ENCODE measurements at regions not wholly inside any gene's neighbourhood (a gene's known extent, or its start where the extent isn't known, plus 50 kb on each side); places are given as distances from the start of the nearest gene placed in this dataset.

DNA sequence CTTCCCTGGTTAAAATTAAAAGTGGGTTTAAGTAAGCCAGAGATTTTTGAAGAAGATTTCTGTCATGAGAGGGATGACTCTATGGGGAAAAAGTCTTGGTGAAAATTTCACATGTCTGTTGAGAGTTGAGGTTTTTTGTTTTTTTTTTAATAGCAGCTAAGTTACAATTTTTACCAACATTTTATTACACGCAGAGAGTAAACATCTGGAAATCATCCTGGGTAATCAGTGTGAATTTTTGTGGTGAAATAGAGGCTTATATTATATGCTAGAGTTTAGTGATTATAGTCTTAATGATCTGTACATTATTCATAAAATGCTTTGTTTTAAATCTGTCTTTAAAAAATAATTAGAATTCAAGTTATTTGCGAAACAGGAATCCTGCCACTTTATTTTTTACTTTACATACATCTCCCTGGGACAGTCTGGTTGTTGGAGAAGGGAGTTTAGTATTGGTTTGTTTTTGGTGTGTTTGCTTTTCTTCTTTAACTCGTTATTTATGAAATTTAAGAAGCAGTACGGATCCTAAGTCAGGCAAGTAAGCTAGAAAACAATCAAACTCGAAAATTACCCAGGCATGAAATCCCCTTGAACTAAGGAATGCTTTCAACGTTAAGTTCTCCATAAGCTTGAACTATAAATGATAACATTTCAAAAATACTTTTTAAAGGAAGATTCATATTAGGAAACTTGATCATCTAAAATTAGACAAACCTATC lies 143.4 kb upstream of the TSC22D2 start:
- DNase-seq: no peak

GRCh38 chr3:150261958-150262357 lies 146.1 kb upstream of the TSC22D2 start:
- no peak for DNase-seq

DNA sequence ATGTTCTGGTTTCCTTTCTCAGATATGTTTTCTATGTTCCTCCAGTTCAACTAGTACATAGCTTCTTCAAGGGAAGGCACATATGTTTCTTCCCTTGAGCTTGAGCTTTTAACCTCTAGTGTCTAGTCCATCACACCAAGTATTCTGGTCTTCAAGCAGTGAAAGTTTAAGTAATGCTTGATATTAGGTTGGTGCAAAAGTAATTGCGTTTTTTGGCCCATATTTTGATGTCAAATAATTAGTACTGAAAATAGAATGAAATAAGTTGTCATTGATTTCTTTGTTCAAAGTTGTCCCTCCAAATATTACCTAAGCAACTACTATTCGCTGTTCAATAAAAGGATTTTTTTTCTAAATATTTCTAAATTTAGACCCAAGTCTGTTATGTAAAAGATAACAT lies 146.7 kb upstream of the TSC22D2 start:
- DNase-seq: no peak

DNA sequence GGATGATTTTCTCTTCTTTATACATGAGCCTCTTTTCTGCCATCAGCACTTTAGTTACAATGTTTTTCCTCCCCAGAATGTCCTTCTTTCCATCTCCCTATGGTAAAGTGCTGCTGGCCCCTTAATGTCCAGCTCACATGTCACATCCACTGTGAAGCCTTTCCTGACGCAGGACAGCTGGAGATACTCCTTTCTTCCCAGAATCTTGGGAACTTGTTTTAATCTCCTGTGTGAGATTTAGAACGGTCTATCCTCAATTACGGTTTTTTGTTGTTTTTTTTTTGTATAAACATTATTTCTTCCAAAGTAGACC lies 147.7 kb upstream of the TSC22D2 start:
- no peak for DNase-seq

DNA sequence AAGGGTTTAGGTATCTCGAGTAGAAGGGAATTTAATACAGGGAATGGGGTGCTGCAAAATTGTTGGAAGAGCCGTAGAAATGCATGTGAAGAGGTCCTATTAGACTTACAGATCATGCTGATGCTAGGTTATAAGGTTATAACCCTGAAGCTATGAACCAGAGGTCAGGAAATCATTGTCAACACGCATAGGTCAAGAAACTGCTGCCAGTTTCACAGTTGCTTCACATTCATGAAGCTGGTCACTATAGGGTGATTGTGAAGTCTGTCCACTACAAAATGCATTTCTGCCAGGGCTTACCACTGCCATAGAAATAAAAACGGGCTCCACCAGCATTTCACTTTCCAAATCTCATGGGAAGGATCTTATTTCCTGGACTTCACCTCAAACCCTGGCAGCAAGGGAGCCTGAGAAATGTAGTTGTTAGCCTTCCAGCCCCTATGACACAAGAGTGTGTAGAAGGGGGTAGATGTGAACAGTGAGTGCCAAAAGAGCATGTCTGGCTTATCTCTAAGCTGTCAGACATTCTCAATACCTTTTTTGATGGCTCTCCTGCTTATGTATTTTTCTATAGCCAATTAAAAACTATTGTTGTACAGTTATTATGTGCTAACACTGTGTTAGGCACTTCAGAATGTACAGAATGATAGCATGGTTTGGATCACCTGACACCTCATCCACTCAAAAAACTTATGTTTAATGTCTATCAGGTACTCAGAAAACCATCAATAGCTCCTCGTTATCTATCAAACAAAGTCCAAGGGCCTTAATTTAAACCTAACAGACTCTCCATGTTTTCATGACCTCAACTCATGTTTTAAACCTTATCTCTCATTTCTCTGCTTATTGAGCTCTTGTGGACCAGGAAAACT lies 148.3 kb upstream of the TSC22D2 start:
- DNase-seq: no peak

DNA sequence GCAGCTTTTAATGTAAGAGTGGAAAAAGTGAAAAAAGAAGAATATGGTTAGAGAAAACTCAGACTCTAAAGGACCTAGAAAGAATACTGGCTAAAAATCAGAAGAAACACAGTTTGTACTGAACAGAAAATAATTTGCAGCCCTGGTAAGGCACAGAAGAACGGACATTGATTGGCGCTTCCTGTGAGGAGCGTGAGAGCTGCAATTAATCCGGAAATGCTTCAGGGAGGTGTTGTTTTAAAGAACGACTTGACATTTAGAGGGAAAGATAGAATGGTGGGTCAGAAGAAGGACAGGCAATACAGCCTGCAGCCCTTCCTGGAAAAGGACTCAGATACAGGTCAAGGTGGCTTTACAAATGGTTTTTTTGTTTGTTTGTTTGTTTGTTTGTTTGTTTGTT lies 151.3 kb upstream of the TSC22D2 start:
- DNase-seq: no peak

GRCh38 chr3:150256318-150256717 lies 151.8 kb upstream of the TSC22D2 start:
- DNase-seq: no peak

DNA sequence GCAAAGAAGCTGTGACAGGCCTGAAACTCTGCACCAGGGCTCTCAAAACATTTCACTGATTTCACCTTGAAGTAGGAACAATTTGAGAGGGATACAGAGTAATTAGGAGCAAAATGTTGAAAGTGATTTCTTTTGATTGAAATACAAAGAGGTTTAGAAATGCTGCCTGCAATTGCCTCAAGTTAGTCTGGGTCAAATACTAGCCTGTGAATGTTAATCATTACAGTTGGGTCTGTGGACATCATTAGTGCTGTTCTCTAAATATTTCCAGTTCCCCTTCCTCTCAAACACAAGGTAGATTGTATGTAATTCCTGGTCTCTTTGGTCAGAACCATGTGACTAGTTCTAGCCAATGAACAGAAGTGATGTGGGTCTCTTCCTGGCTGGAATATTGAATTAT lies 152.3 kb upstream of the TSC22D2 start:
- DNase-seq: no peak

DNA sequence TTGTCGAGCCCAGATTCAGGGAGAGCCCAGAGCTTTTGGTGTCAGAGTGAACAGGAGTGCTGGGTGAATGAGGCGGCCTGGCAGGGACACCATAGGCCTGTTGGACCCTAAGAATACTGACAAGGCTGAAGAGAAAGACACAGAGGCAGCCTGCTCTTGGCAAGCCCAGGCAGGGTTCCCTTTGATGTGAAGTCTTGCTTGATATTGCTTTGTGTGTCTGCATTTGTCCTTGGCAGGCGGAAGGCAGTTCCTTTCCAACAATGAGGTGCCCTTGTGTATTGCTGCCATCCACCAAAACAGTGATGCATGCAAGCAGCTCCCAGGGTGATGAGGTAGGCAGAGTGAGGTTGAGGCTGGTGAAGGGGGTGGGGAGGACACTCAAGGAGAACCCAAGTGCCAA lies 152.7 kb upstream of the TSC22D2 start:
- no peak for DNase-seq

DNA sequence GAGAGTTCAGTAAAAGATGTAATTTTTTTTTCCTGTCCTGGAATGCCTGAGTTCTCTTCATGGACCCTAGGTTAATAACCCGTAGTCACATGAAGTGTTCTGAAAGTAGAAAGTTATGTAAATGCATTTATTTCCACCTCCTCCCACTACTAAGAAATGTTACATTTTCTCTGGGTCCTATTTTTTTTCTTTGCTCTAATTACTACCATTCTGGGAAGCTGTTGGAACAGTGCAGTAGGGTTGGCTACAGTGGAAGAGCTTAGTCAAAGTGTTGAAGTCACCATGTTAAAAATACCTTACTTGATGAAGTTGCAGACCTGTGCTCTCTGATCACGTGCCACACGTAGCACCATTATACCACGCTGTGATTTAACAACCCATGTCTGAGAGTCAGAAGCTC lies 153.8 kb upstream of the TSC22D2 start:
- no peak for DNase-seq

DNA sequence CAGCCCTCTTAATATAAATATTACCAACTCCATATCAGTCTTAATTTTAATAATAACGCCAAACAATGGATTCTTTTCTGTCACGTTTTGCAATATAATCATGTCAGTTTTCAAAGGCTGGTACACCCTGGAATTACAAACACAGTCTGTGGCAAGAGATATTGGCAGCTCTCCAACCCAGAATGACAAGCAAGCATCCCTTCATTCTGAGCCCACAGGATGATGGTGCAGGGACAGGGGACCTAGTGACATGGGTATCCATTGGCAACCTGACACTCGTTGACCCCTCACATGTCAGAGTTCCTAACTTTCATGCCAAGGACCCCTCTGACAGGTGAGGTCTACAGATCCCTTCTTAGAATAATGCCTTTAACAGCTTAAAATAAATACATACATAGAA lies 154.5 kb upstream of the TSC22D2 start:
- no peak for DNase-seq

- no peak for DNase-seq
Measured at GRCh38 chr3:150252462-150252861, 155.6 kb upstream of the TSC22D2 start.

DNA sequence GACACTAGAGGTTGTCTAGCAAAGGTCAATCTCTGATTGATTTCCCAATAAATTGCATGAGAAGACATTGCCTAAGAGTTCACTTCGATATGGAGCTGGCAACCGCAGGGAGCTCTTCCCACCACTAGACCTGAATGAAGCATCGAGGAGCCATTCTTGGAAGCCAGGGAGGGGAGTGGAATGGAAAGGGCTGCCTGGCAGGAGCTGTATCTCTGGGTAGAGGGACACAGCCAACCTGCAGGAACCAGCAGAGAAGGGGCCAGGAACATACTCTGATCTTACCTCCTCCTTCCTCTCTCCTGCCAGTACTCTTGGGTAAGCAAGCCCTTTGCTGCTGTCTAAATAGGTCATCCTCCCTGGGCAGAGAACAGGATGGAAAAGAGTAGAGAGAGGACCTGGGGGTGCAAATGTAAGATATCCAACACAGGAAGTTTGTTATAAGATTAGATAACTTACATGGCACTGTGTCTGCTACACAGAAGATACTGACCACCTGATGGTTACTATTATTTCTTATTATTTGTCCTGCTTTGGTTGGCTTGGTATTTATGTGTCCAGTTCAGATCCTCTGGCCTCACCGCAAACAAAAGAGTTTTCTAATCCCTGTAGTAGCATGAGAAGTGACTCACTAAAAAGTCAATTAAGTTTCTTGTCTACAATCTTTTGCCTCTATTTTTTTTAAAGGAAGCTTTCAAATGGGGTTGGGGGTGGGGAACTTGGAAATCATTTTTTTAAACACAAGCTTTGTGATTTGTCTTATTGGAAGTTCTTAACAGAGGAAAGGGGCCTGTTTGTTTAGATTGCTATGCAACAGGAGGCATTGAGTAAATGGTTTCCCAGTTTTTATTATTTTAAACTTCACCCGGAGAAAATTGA lies 156.7 kb upstream of the TSC22D2 start:
- peak; percentile 23 for DNase-seq

- DNase-seq: peak; percentile 96
Measured at GRCh38 chr3:150249779-150250470, 158.2 kb upstream of the TSC22D2 start.

DNA sequence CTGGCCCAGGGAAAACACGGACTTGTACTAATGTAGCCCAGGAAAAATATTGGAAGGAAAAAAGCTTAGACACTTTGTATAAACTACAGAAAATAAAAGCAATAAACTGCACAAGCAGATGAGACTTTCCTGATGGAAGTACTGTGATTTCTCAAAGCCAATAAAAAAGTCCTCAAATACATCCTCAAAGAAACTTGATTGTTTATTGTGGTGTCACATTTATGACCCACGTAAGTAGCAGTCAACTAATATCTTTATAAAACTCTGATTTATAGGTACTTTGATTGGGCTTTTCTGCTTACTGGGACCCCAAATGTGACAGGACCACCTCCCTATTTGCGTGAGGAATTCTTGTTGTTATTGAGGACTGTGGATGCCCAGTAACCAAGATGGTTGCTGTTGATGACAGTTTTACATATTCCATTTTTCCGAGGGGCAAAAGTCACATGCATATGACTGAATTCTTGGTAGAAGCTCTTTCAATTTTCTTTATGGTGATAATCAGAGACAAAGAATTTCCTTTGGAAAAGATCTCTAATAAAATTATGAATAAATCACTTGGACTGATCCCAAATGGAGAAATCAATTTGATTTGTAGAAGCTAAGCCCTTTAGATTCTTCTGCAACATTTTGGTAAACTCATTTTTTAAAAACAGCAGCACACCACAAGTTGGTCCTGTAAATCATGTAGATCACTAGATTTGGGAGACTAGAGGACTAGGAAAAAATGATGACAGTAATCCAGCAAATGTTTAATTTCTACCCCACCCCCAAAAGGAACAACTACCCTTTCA lies 159.0 kb upstream of the TSC22D2 start:
- DNase-seq: no peak

GRCh38 chr3:150248116-150248887 lies 159.8 kb upstream of the TSC22D2 start:
- DNase-seq: no peak

GRCh38 chr3:150247441-150247840 lies 160.7 kb upstream of the TSC22D2 start:
- no peak for DNase-seq

DNA sequence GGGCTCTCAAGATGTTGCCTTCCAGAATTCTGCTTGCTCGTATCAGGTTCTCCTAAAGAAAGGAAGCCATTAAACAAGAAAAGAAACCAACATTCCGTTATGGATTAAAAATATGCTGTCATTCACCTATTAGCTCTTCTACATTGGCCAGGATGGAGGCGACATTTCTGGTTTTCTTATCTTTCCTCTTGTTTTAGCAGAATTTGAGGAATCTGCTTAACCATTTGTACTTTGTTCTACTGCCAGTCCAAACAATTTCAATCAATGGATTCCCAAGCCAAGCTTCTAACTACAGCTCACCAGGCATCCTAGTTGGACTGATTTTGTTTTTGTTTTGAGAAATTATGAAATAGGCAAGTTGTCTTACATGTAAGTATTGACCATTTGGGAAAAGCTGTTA lies 164.6 kb upstream of the TSC22D2 start:
- DNase-seq: no peak

GRCh38 chr3:150242220-150242936 lies 165.7 kb upstream of the TSC22D2 start:
- peak; percentile 39 for DNase-seq

DNA sequence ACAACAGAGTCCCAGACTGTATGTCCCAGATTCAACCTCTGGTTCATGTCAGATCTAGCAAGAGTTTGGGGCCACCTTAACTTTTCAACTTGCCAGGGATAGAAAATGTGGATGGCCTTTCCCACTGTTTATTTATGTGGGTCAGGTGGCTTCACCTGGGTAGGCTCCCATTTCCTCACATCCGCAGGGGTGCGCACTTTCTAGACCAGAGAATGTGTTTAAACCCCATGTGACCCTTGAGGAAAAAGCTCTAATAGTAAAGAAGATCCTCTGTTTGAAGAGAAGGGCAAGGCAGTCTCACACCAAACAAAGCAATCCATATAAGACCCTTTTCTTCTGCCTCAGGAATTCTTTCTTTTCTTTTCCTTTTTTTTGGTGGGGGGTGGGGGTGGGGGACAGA lies 167.2 kb upstream of the TSC22D2 start:
- no peak for DNase-seq

DNA sequence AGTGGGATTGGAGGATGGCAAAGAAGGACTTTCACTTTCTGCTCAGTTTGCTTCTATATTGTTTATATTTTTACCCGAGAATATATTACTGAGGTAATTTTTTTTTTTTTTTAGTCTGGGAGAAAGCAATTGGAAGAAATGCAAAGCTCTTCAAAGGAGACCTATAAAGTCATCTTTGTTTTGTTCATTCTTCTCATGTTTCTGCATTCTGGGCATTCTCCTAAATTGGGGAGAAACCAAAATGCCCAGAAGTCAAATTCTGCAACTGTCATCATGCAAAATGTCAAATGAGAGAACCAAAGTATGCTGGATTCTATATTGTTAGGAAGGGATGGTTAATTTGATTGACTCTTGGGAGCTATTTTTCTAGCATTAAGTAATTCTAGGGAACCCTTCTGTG lies 168.3 kb upstream of the TSC22D2 start:
- no peak for DNase-seq
